ENCODE measurements at regions not wholly inside any gene's neighbourhood (a gene's known extent, or its start where the extent isn't known, plus 50 kb on each side); places are given as distances from the start of the nearest gene placed in this dataset.

- TF ChIP-seq NFE2L2 (IDR thresholded peaks at IDR 0.05; ENCODE audit: low read depth, low read length) (no peak), POLR2A (IDR thresholded peaks at IDR 0.05; ENCODE audit: low read depth, low read length) (no peak), SMC3 (IDR thresholded peaks at IDR 0.05; ENCODE audit: low read depth, low read length) (no peak), CTCF (conservative IDR thresholded peaks at IDR 0.05; ENCODE audit: low read depth, low read length) (no peak), MAFK (IDR thresholded peaks at IDR 0.05; ENCODE audit: low read depth, low read length) (no peak), CEBPB (IDR thresholded peaks at IDR 0.05; ENCODE audit: low read depth, low read length) (no peak), FOS (IDR thresholded peaks at IDR 0.05; ENCODE audit: low read depth, low read length) (no peak), MXI1 (IDR thresholded peaks at IDR 0.05; ENCODE audit: borderline replicate concordance, low read depth, low read length) (no peak), CHD1 (IDR thresholded peaks at IDR 0.05; ENCODE audit: low read depth, low read length) (no peak), ELK1 (IDR thresholded peaks at IDR 0.05; ENCODE audit: borderline replicate concordance, low read depth, low read length) (no peak), MAZ (IDR thresholded peaks at IDR 0.05; ENCODE audit: borderline replicate concordance, low read depth, low read length) (no peak)
Measured at GRCh38 chr14:101474563-101475455, 86.5 kb upstream of the DIO3 start.
